Motor neuron (in vitro differentiated cells): ENCODE measurements at regions not wholly inside any gene's neighbourhood (a gene's known extent, or its start where the extent isn't known, plus 50 kb on each side); places are given as distances from the start of the nearest gene placed in this dataset.

Source experiments
- ATAC-seq, 8 experiments: fragments of 200-7000 bp; cut with Tn5 transposase; replicated peaks in 6 of 8; 2 replicates each; pipeline ENCODE4 v1.8.0; 2021; ENCODE audit warnings: mild to moderate bottlenecking in 8 of 8, moderate library complexity in 8 of 8
- H3K27ac ChIP-seq, 2 donors: fragments of 250-450 bp; sonication (Bioruptor Pico); 2 replicates each; pipeline ENCODE4 v1.9.0; 2021; ENCODE audit warnings: antibody characterized with exemption in 2 of 2, mild to moderate bottlenecking in 2 of 2, moderate library complexity in 1 of 2
- H3K4me1 ChIP-seq, 2 donors: fragments of 250-450 bp; sonication (Bioruptor Pico); replicated peaks in 1 of 2; 2 replicates each; pipeline ENCODE4 v1.6.1; 2021; ENCODE audit warnings: antibody characterized with exemption in 2 of 2, mild to moderate bottlenecking in 2 of 2, moderate library complexity in 1 of 2
- H3K4me3 ChIP-seq, 5 donors: fragments of 250-450 bp; sonication (Bioruptor Pico); 2 replicates each; pipeline ENCODE4 v1.9.0; 2021; ENCODE audit warnings: antibody characterized with exemption in 5 of 5, mild to moderate bottlenecking in 5 of 5, moderate library complexity in 4 of 5
- WGBS, 10 experiments: fragments of 450-650 bp; shearing (Covaris generic); methylation state at CpG; one replicate each; pipeline ENCODE4 v1.0.0; 2022; 5-methylcytosine and 5-hydroxymethylcytosine counted together
- in situ Hi-C, 9 experiments: fragments of 400-800 bp; cut with MboI; loops; one replicate each; pipeline ENCODE4 v1.15.0; 2021; ENCODE audit warnings: low sequenced_read_pairs in 9 of 9, low pct_unique_long_range_greater_than_20kb in 2 of 9; ENCODE audit not compliant: unreplicated experiment in 9 of 9

- Histone ChIP-seq H3K4me3 (no peak overlapping the region), H3K27ac (no peak overlapping the region), H3K4me1 (peaks cover 0 to 6% of the 10 kb centered on the region in 2 donors)
- peak in 5 of 8 experiments; percentile 61 to 86 (median 81) for ATAC-seq
- 0 to 60% (median 15%) methylated on average over 1 to 2 of the region's 2 CpGs; no CpG with 5 or more reads in 4 of the 10 experiments for WGBS, 10 experiments
- in situ Hi-C loops = no loop called here
Measured at GRCh38 chr20:40562031-40562430, 127.0 kb downstream of the MAFB start.

GRCh38 chr20:40561187-40561586 is 127.8 kb downstream of the MAFB start:
- WGBS, 10 experiments = 29 to 100% (median 90%) methylated on average over 1 to 2 of the region's 3 CpGs; no CpG with 5 or more reads in 6 of the 10 experiments
- Histone ChIP-seq H3K4me3 (no peak overlapping the region), H3K4me1 (peaks cover 0 to 6% of the 10 kb centered on the region in 2 donors), H3K27ac (no peak overlapping the region)
- ATAC-seq = no peak
- in situ Hi-C loops = no loop called here

- Histone ChIP-seq H3K4me3 (no peak overlapping the region), H3K27ac (no peak overlapping the region), H3K4me1 (peaks cover 0 to 6% of the 10 kb centered on the region in 2 donors)
- in situ Hi-C loops = no loop called here
- ATAC-seq = no peak
Measured at GRCh38 chr20:40558212-40558611, 130.8 kb downstream of the MAFB start.

GRCh38 chr20:40551125-40551530 is 137.9 kb downstream of the MAFB start:
- in situ Hi-C loops = no loop called here
- no peak for ATAC-seq
- Histone ChIP-seq H3K4me1 (peaks cover 0 to 2% of the 10 kb centered on the region in 2 donors), H3K4me3 (no peak overlapping the region), H3K27ac (no peak overlapping the region)
- 83 to 86% methylated on average over 1 of the region's 1 CpG; no CpG with 5 or more reads in 8 of the 10 experiments for WGBS, 10 experiments

- H3K27ac ChIP-seq = no peak overlapping the region
- H3K4me3 ChIP-seq = no peak overlapping the region
- peak in 6 of 8 experiments; percentile 16 to 98 (median 96) for ATAC-seq
- peaks cover 0 to 2% of the 10 kb centered on the region in 2 donors for H3K4me1 ChIP-seq
- in situ Hi-C loops = no loop called here
- WGBS, 10 experiments = 0 to 77% (median 43%) methylated on average over 1 to 2 of the region's 2 CpGs; no CpG with 5 or more reads in 1 of the 10 experiments
Measured at GRCh38 chr20:40547483-40548091, 141.4 kb downstream of the MAFB start.

GRCh38 chr20:40545478-40545877 is 143.6 kb downstream of the MAFB start:
- Histone ChIP-seq H3K27ac (no peak overlapping the region), H3K4me1 (peaks cover 0 to 2% of the 10 kb centered on the region in 2 donors), H3K4me3 (no peak overlapping the region)
- WGBS, 10 experiments = 0 to 100% (median 88%) methylated on average over 1 of the region's 2 CpGs; no CpG with 5 or more reads in 5 of the 10 experiments
- in situ Hi-C loops = no loop called here
- no peak for ATAC-seq

- in situ Hi-C loops = no loop called here
Measured at GRCh38 chr20:40542065-40542464, 147.0 kb downstream of the MAFB start.

GRCh38 chr20:40540166-40540565 is 148.9 kb downstream of the MAFB start:
- Histone ChIP-seq H3K4me3 (no peak overlapping the region), H3K4me1 (no peaks in the 10 kb centered on the region), H3K27ac (no peak overlapping the region)
- ATAC-seq = no peak
- 0 to 69% (median 29%) methylated on average over 1 to 2 of the region's 2 CpGs; no CpG with 5 or more reads in 1 of the 10 experiments for WGBS, 10 experiments
- in situ Hi-C loops = no loop called here

More at GRCh38 chr20:40542065-40542464, 147.0 kb downstream of the MAFB start:
- ATAC-seq = no peak
- Histone ChIP-seq H3K4me3 (no peak overlapping the region), H3K4me1 (no peaks in the 10 kb centered on the region), H3K27ac (no peak overlapping the region)
- WGBS, 10 experiments = 50 to 100% (median 83%) methylated on average over 1 to 2 of the region's 2 CpGs; no CpG with 5 or more reads in 4 of the 10 experiments

GRCh38 chr20:40538131-40538530 is 150.9 kb downstream of the MAFB start:
- H3K27ac ChIP-seq = no peak overlapping the region
- in situ Hi-C loops = no loop called here

GRCh38 chr20:40536808-40537207 is 152.2 kb downstream of the MAFB start:
- in situ Hi-C loops = no loop called here
- H3K4me3 ChIP-seq = no peak overlapping the region
- no peaks in the 10 kb centered on the region for H3K4me1 ChIP-seq
- WGBS, 10 experiments = 0 to 84% (median 43%) methylated on average over 1 to 4 of the region's 4 CpGs; no CpG with 5 or more reads in 3 of the 10 experiments
- no peak overlapping the region for H3K27ac ChIP-seq
- peak in 2 of 8 experiments; percentile 94 to 96 for ATAC-seq

More at GRCh38 chr20:40538131-40538530, 150.9 kb downstream of the MAFB start:
- no peak for ATAC-seq
- no peak overlapping the region for H3K4me3 ChIP-seq
- 40 to 100% (median 75%) methylated on average over 1 to 3 of the region's 3 CpGs; no CpG with 5 or more reads in 1 of the 10 experiments for WGBS, 10 experiments
- H3K4me1 ChIP-seq = no peaks in the 10 kb centered on the region

GRCh38 chr20:40535816-40536215 is 153.2 kb downstream of the MAFB start:
- Histone ChIP-seq H3K4me3 (no peak overlapping the region), H3K27ac (no peak overlapping the region), H3K4me1 (no peaks in the 10 kb centered on the region)
- 48 to 92% (median 78%) methylated on average over 1 to 4 of the region's 8 CpGs; no CpG with 5 or more reads in 2 of the 10 experiments for WGBS, 10 experiments
- in situ Hi-C loops = no loop called here
- no peak for ATAC-seq

GRCh38 chr20:40532103-40532502 is 156.9 kb downstream of the MAFB start:
- in situ Hi-C loops = no loop called here
- no peak for ATAC-seq

GRCh38 chr20:40525351-40525750 is 163.7 kb downstream of the MAFB start:
- no peak for ATAC-seq
- in situ Hi-C loops = no loop called here
- H3K27ac ChIP-seq = no peak overlapping the region
- H3K4me3 ChIP-seq = no peak overlapping the region
- 17 to 100% (median 84%) methylated on average over 1 to 4 of the region's 4 CpGs for WGBS, 10 experiments
- no peaks in the 10 kb centered on the region for H3K4me1 ChIP-seq

More at GRCh38 chr20:40532103-40532502, 156.9 kb downstream of the MAFB start:
- WGBS, 10 experiments = 0 to 56% (median 48%) methylated on average over 1 to 4 of the region's 4 CpGs; no CpG with 5 or more reads in 4 of the 10 experiments
- Histone ChIP-seq H3K4me3 (no peak overlapping the region), H3K4me1 (no peaks in the 10 kb centered on the region), H3K27ac (no peak overlapping the region)

GRCh38 chr20:40524071-40524470 is 165.0 kb downstream of the MAFB start:
- in situ Hi-C loops = no loop called here
- no peak for ATAC-seq

More at GRCh38 chr20:40524071-40524470, 165.0 kb downstream of the MAFB start:
- H3K4me1 ChIP-seq = no peaks in the 10 kb centered on the region
- no peak overlapping the region for H3K4me3 ChIP-seq
- H3K27ac ChIP-seq = no peak overlapping the region
- WGBS, 10 experiments = 60 to 100% (median 94%) methylated on average over 1 to 2 of the region's 2 CpGs; no CpG with 5 or more reads in 2 of the 10 experiments
